ENCODE measurements at regions not wholly inside any gene's neighbourhood (a gene's known extent, or its start where the extent isn't known, plus 50 kb on each side); places are given as distances from the start of the nearest gene placed in this dataset.

DNA sequence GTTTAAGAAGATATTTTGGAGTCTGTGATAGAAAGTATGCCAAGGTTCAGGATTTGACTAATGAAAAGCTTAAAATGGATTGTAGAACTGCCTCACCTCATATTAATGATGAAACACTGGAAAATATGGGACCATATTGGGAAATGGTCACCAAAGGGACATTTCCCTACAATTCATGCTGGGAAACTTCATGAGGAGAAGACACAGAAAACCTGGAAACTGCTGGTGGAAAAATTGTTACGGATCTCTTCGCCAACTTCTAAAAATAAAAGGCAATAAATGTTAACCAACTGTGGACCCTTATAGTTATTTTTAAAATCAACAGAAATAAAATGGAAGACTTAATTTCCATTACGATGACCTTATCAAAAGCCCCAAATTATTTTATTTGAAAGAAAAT lies 97.6 kb upstream of the FRMD4B start:
- no peak for TF ChIP-seq POLR2A (IDR thresholded peaks at IDR 0.05)
- TF ChIP-seq, protein P1, sequence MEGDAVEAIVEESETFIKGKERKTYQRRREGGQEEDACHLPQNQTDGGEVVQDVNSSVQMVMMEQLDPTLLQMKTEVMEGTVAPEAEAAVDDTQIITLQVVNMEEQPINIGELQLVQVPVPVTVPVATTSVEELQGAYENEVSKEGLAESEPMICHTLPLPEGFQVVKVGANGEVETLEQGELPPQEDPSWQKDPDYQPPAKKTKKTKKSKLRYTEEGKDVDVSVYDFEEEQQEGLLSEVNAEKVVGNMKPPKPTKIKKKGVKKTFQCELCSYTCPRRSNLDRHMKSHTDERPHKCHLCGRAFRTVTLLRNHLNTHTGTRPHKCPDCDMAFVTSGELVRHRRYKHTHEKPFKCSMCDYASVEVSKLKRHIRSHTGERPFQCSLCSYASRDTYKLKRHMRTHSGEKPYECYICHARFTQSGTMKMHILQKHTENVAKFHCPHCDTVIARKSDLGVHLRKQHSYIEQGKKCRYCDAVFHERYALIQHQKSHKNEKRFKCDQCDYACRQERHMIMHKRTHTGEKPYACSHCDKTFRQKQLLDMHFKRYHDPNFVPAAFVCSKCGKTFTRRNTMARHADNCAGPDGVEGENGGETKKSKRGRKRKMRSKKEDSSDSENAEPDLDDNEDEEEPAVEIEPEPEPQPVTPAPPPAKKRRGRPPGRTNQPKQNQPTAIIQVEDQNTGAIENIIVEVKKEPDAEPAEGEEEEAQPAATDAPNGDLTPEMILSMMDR (IDR thresholded peaks at IDR 0.05), result no peak
